GM12878 (cell line): ENCODE measurements at regions not wholly inside any gene's neighbourhood (a gene's known extent, or its start where the extent isn't known, plus 50 kb on each side); places are given as distances from the start of the nearest gene placed in this dataset.

Experiments used
- CEBPB ChIP-seq, 2 experiments: fragments of 150-350 bp in 1 of 2; IDR thresholded peaks; 2 replicates each; pipeline ENCODE4 v1.6.1; 2012 to 2014; ENCODE audit warnings: low read depth in 2 of 2, low read length in 2 of 2, borderline replicate concordance in 1 of 2, inconsistent platforms in 1 of 2
- EZH2 ChIP-seq: IDR thresholded peaks from 2 replicates; pipeline ENCODE4 v1.6.1; 2012; ENCODE audit warnings: low read depth, mild to moderate bottlenecking, control low read depth, inconsistent platforms, low read length, borderline replicate concordance; ENCODE audit not compliant: control insufficient read depth
- HCFC1 ChIP-seq: fragments of 150-350 bp; IDR thresholded peaks from 2 replicates; pipeline ENCODE4 v1.6.1; 2014; ENCODE audit warnings: low read length
- KDM1A ChIP-seq: fragments of 200-600 bp; sonication (generic); IDR thresholded peaks from 2 replicates; pipeline ENCODE4 v1.6.1; 2016; ENCODE audit warnings: borderline replicate concordance
- MTA2 ChIP-seq: fragments of 450-650 bp; IDR thresholded peaks from 2 replicates; pipeline ENCODE4 v1.6.1; 2016; ENCODE audit warnings: low read depth, mild to moderate bottlenecking, moderate library complexity
- MXI1 ChIP-seq: fragments of 150-350 bp; IDR thresholded peaks from 2 replicates; pipeline ENCODE4 v1.6.1; 2011; ENCODE audit warnings: low read depth, mild to moderate bottlenecking, inconsistent platforms, low read length, improper control_type of control experiment
- POLR2A ChIP-seq: IDR thresholded peaks from 2 replicates; pipeline ENCODE4 v1.6.1; 2011; ENCODE audit warnings: low read depth, mild to moderate bottlenecking, low read length
- RAD21 ChIP-seq: IDR thresholded peaks from 2 replicates; pipeline ENCODE4 v1.6.1; 2011; ENCODE audit warnings: mild to moderate bottlenecking, low read depth, low read length, moderate library complexity; ENCODE audit not compliant: insufficient read depth
- SRF ChIP-seq, 2 experiments: IDR thresholded peaks; 2 replicates each; pipeline ENCODE4 v1.6.1; 2011; ENCODE audit warnings: low read depth in 2 of 2, low read length in 2 of 2, mild to moderate bottlenecking in 1 of 2, moderate library complexity in 1 of 2
- STAT3 ChIP-seq: IDR thresholded peaks from 2 replicates; pipeline ENCODE4 v1.6.1; 2011; ENCODE audit warnings: low read depth, low read length, improper control_type of control experiment
- SUZ12 ChIP-seq: fragments of 200-600 bp; sonication (generic); IDR thresholded peaks from one replicate; pipeline ENCODE4 v1.6.1; 2018; ENCODE audit warnings: antibody characterized with exemption, mild to moderate bottlenecking; ENCODE audit not compliant: unreplicated experiment
- TF ChIP-seq, protein P1 (sequence below), 3 experiments: IDR thresholded peaks in 2 of 3; conservative IDR thresholded peaks in 1 of 3; 2 replicates each; pipeline ENCODE4 v1.5.1; 2011; ENCODE audit warnings: low read depth in 3 of 3, low read length in 3 of 3, mild to moderate bottlenecking in 3 of 3, control low read depth in 2 of 3, moderate library complexity in 2 of 3, inconsistent platforms in 1 of 3, mixed read lengths in 1 of 3; ENCODE audit not compliant: control insufficient read depth in 2 of 3, insufficient read depth in 1 of 3; ENCODE audit errors: extremely low read depth in 1 of 3

GRCh38 chr7:69104023-69104422 is 494.3 kb upstream of the AUTS2 start:
- TF ChIP-seq SRF (IDR thresholded peaks at IDR 0.05; ENCODE audit: low read depth in 2 of 2, low read length in 2 of 2) (no peak), POLR2A (no peak), EZH2 (no peak), SUZ12 (no peak), HCFC1 (no peak), RAD21 (no peak), MTA2 (no peak), CEBPB (IDR thresholded peaks at IDR 0.05; ENCODE audit: borderline replicate concordance in 1 of 2, low read depth in 2 of 2, low read length in 2 of 2) (no peak), KDM1A (no peak), STAT3 (no peak), MXI1 (no peak)
- TF ChIP-seq, protein P1, sequence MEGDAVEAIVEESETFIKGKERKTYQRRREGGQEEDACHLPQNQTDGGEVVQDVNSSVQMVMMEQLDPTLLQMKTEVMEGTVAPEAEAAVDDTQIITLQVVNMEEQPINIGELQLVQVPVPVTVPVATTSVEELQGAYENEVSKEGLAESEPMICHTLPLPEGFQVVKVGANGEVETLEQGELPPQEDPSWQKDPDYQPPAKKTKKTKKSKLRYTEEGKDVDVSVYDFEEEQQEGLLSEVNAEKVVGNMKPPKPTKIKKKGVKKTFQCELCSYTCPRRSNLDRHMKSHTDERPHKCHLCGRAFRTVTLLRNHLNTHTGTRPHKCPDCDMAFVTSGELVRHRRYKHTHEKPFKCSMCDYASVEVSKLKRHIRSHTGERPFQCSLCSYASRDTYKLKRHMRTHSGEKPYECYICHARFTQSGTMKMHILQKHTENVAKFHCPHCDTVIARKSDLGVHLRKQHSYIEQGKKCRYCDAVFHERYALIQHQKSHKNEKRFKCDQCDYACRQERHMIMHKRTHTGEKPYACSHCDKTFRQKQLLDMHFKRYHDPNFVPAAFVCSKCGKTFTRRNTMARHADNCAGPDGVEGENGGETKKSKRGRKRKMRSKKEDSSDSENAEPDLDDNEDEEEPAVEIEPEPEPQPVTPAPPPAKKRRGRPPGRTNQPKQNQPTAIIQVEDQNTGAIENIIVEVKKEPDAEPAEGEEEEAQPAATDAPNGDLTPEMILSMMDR (IDR thresholded peaks at IDR 0.05 in 2 of 3, conservative IDR thresholded peaks at IDR 0.05 in 1 of 3; ENCODE audit: control insufficient read depth in 2 of 3, extremely low read depth in 1 of 3, insufficient read depth in 1 of 3, low read depth in 3 of 3, low read length in 3 of 3), result no peak
